ENCODE measurements at regions not wholly inside any gene's neighbourhood (a gene's known extent, or its start where the extent isn't known, plus 50 kb on each side); places are given as distances from the start of the nearest gene placed in this dataset.
"Not testable (repeated sequence)": the region's sequence is repeated elsewhere in the genome, so short reads cannot be mapped to it uniquely, and the experiment has no call there.

- ATAC-seq: no peak
Measured at GRCh38 chr10:25076506-25077177, 60.2 kb downstream of the THNSL1 start.

- no peak for ATAC-seq
Measured at GRCh38 chr10:25078658-25079431, 62.4 kb downstream of the THNSL1 start.

- ATAC-seq: peak in 1 of 2 donors; percentile 41
Measured at GRCh38 chr10:25080880-25081581, 64.6 kb downstream of the THNSL1 start.

GRCh38 chr10:25082276-25083204 lies 66.1 kb downstream of the THNSL1 start:
- no peak for ATAC-seq

- ATAC-seq: no peak
Measured at GRCh38 chr10:25083546-25084111, 67.2 kb downstream of the THNSL1 start.

GRCh38 chr10:25084447-25084846 lies 68.0 kb downstream of the THNSL1 start:
- no peak for ATAC-seq

GRCh38 chr10:25094590-25094989 lies 78.2 kb downstream of the THNSL1 start:
- no peak for ATAC-seq

GRCh38 chr10:25097669-25098411 lies 77.0 kb upstream of the GPR158 start:
- no peak for ATAC-seq

- ATAC-seq: no peak
Measured at GRCh38 chr10:25100141-25100540, 74.7 kb upstream of the GPR158 start.

- no peak for ATAC-seq
Measured at GRCh38 chr10:25101461-25102146, 73.2 kb upstream of the GPR158 start.

- no peak for ATAC-seq
Measured at GRCh38 chr10:25102147-25102822, 72.5 kb upstream of the GPR158 start.

GRCh38 chr10:25103703-25104102 lies 71.1 kb upstream of the GPR158 start:
- ATAC-seq: no peak

- no peak for ATAC-seq
Measured at GRCh38 chr10:25104441-25104840, 70.4 kb upstream of the GPR158 start.

GRCh38 chr10:25105262-25105661 lies 69.5 kb upstream of the GPR158 start:
- no peak for ATAC-seq

GRCh38 chr10:25105743-25106260 lies 69.0 kb upstream of the GPR158 start:
- no peak for ATAC-seq

- no peak for ATAC-seq
Measured at GRCh38 chr10:25107756-25108155, 67.0 kb upstream of the GPR158 start.

GRCh38 chr10:25109896-25110295 lies 64.9 kb upstream of the GPR158 start:
- ATAC-seq: not testable (repeated sequence)

- no peak for ATAC-seq
Measured at GRCh38 chr10:25112016-25112415, 62.8 kb upstream of the GPR158 start.

- peak in 1 of 2 donors; percentile 35 for ATAC-seq
Measured at GRCh38 chr10:25113191-25114035, 61.4 kb upstream of the GPR158 start.
